ENCODE measurements at regions not wholly inside any gene's neighbourhood (a gene's known extent, or its start where the extent isn't known, plus 50 kb on each side); places are given as distances from the start of the nearest gene placed in this dataset.
"Not testable (repeated sequence)": the region's sequence is repeated elsewhere in the genome, so short reads cannot be mapped to it uniquely, and the experiment has no call there.

DNA sequence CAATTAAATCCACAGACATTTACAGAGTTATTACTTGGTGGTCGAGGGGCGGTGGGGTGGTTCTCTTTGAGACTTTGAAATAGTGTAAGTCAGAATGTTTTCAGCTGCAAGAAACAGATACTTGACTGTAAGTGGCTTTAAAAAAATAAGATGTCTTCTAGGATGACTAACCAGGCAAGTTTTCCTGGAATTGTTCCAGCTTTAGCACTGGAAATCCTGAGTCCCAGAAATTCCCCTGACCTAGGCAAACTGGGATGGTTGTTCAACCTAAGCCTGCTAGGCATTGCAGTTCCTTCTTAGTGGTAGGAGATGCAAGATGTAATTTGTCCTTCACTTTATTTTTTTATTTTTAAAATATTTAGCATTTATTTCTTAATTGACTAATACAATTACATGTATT, 169.5 kb upstream of the POC5 start:
- H3K36me3 ChIP-seq (replicated peaks in 1 of 2; ENCODE audit: insufficient read depth in 1 of 2, low read depth in 2 of 2): no peaks in the 10 kb centered on the region
- WGBS, 2 donors: 64 to 77% methylated on average over 2 of the region's 2 CpGs
- TF ChIP-seq CTCF (IDR thresholded peaks at IDR 0.05) (no peak), POLR2A (IDR thresholded peaks at IDR 0.05) (no peak)
- no peak for ATAC-seq
- H3K27ac ChIP-seq: no peak overlapping the region
- intact Hi-C loops (cut with DNase I): no loop called here
- H3K9me3 ChIP-seq: no peaks in the 10 kb centered on the region
- H3K4me1 ChIP-seq: no peaks in the 10 kb centered on the region
- no peaks in the 10 kb centered on the region for H3K27me3 ChIP-seq
- DNase-seq: no peak
- H3K4me3 ChIP-seq: no peak overlapping the region

DNA sequence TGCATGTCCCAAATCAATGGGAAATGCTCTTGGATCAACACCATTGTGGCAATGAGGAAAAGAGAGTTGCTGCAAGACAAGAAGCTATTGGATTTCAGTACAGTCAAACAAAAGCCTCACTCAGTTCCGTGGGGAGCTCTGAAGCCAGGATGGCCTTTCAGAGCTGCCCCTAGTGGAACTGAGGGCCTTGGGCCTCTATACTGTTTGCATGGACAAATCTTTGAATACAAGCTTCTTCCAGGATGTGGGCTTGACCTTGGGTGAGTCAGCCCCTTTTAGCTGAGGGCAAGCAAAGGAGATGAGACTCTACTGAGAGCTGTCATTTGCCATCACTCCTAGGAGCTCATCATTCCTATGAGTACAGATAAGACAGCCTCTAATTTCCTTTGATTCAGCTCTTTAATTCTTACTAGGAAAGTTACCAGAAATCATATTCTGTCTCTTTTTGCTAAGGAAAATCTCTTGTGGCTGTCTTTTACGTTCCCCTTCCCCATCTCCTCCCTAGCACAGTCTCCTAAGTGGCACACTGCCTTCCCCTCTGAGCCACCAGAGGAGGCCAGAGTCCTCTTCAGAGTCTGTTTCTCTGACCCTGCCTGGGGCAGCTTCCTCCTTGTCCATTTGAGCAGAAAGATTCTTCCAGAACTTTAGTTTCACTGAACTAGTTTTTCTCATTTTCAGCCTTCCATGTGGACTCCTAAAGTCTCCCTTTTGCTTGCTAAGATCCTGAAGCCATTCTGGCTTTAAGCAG, 168.8 kb upstream of the POC5 start:
- no peak overlapping the region for H3K4me3 ChIP-seq
- H3K4me1 ChIP-seq: no peaks in the 10 kb centered on the region
- H3K9me3 ChIP-seq: no peaks in the 10 kb centered on the region
- ATAC-seq (no peak), DNase-seq (no peak)
- 62 to 74% methylated on average over 2 of the region's 2 CpGs for WGBS, 2 donors
- intact Hi-C loops (cut with DNase I): no loop called here
- H3K27ac ChIP-seq: no peak overlapping the region
- no peaks in the 10 kb centered on the region for H3K27me3 ChIP-seq
- no peaks in the 10 kb centered on the region for H3K36me3 ChIP-seq (replicated peaks in 1 of 2; ENCODE audit: insufficient read depth in 1 of 2, low read depth in 2 of 2)
- TF ChIP-seq POLR2A (IDR thresholded peaks at IDR 0.05): no peak
- TF ChIP-seq CTCF (IDR thresholded peaks at IDR 0.05): peak in 1 of 7 experiments; percentile 12

DNA sequence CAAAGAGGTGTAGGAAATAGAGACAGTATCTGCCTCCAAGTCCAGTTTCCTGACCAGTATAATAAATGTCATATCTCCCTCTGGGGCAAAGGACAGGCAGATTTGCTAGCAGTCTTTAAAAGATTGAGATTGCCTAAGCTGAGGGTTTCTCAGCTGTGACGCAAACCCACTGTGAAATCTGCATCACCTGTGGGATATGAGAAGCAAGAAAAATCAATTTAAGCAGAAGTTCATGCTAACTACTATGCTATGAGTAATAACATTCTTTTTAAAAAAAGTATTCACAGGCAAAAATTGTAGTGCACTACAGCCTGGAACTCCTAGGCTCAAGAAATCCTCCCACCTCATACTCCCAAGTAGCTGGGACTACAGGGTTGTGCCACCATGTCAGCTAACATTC, 168.1 kb upstream of the POC5 start:
- H3K27ac ChIP-seq: no peak overlapping the region
- no peak overlapping the region for H3K4me3 ChIP-seq
- ATAC-seq (no peak), DNase-seq (no peak)
- intact Hi-C loops (cut with DNase I): no loop called here
- no peaks in the 10 kb centered on the region for H3K27me3 ChIP-seq
- TF ChIP-seq POLR2A (IDR thresholded peaks at IDR 0.05) (no peak), CTCF (IDR thresholded peaks at IDR 0.05) (no peak)
- H3K9me3 ChIP-seq: no peaks in the 10 kb centered on the region
- WGBS, 2 donors: 85 to 94% methylated on average over 1 of the region's 1 CpG
- no peaks in the 10 kb centered on the region for H3K4me1 ChIP-seq
- no peaks in the 10 kb centered on the region for H3K36me3 ChIP-seq (replicated peaks in 1 of 2; ENCODE audit: insufficient read depth in 1 of 2, low read depth in 2 of 2)

- DNase-seq (no peak), ATAC-seq (no peak)
- WGBS, 2 donors: 76 to 84% methylated on average over 2 of the region's 2 CpGs
- Histone ChIP-seq H3K4me3 (no peak overlapping the region), H3K27ac (no peak overlapping the region), H3K4me1 (no peaks in the 10 kb centered on the region), H3K36me3 (replicated peaks in 1 of 2; ENCODE audit: insufficient read depth in 1 of 2, low read depth in 2 of 2) (no peaks in the 10 kb centered on the region), H3K27me3 (no peaks in the 10 kb centered on the region), H3K9me3 (no peaks in the 10 kb centered on the region)
- TF ChIP-seq CTCF (IDR thresholded peaks at IDR 0.05) (no peak), POLR2A (IDR thresholded peaks at IDR 0.05) (no peak)
- intact Hi-C loops (cut with DNase I): no loop called here
Measured at GRCh38 chr5:75869891-75870290, 152.7 kb upstream of the POC5 start.

- H3K4me1 ChIP-seq: no peaks in the 10 kb centered on the region
- H3K27me3 ChIP-seq: no peaks in the 10 kb centered on the region
- ATAC-seq (peak; percentile 75), DNase-seq (peak in 2 of 4 donors; percentile 10)
- TF ChIP-seq CTCF (IDR thresholded peaks at IDR 0.05): no peak
- no peak for TF ChIP-seq POLR2A (IDR thresholded peaks at IDR 0.05)
- intact Hi-C loops (cut with DNase I): no loop called here
- H3K4me3 ChIP-seq: no peak overlapping the region
- no peaks in the 10 kb centered on the region for H3K36me3 ChIP-seq (replicated peaks in 1 of 2; ENCODE audit: insufficient read depth in 1 of 2, low read depth in 2 of 2)
- 20 to 28% methylated on average over 5 of the region's 5 CpGs for WGBS, 2 donors
- H3K27ac ChIP-seq: no peak overlapping the region
- no peaks in the 10 kb centered on the region for H3K9me3 ChIP-seq
Measured at GRCh38 chr5:75862872-75863271, 145.6 kb upstream of the POC5 start.

DNA sequence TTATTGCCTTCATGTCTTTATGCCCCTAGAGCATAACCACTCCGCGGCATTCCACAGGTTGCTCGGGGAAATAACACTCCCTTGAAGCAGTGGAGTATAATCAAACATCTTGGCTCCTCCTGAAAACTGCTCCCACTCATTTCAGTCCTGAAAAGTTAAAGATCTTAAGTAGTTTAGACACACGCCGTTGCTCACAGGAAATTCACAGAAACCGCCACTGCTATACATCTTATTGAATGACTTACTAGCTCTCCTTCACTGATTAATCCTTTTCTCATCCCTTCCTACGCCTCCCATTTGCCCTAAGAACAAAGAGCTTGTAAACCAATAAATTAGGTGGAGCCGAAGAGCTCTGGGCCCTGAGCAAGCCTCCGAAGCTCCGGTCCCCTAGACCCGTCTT, 142.4 kb upstream of the POC5 start:
- ATAC-seq; H3K4me3 ChIP-seq; H3K27ac ChIP-seq; H3K36me3 ChIP-seq (replicated peaks in 1 of 2; ENCODE audit: insufficient read depth in 1 of 2, low read depth in 2 of 2); intact Hi-C loops (cut with DNase I); H3K9me3 ChIP-seq; DNase-seq; H3K4me1 ChIP-seq; H3K27me3 ChIP-seq: not testable (repeated sequence)
- 81% methylated on average over 11 of the region's 11 CpGs for WGBS, 2 donors

Data from body of pancreas (tissue), 4 donors.